Nephron progenitor cell (in vitro differentiated cells): ENCODE measurements at regions not wholly inside any gene's neighbourhood (a gene's known extent, or its start where the extent isn't known, plus 50 kb on each side); places are given as distances from the start of the nearest gene placed in this dataset.

ENCODE experiments used
- DNase-seq: peaks from one replicate; pipeline ENCODE4 v3.0.0; 2021
- H3K27ac Mint-ChIP-seq: 2 replicates; pipeline ENCODE4 v1.8.0; 2021; ENCODE audit warnings: mild to moderate bottlenecking, moderate library complexity, mixed read lengths
- H3K27me3 Mint-ChIP-seq: 2 replicates; pipeline ENCODE4 v1.8.0; 2021; ENCODE audit warnings: mild to moderate bottlenecking, low read depth, mixed read lengths; ENCODE audit not compliant: poor library complexity
- H3K36me3 Mint-ChIP-seq: 2 replicates; pipeline ENCODE4 v1.8.0; 2021; ENCODE audit warnings: low read depth, mixed read lengths
- H3K4me1 Mint-ChIP-seq: 2 replicates; pipeline ENCODE4 v1.8.0; 2021; ENCODE audit warnings: mixed read lengths
- H3K4me3 Mint-ChIP-seq: 2 replicates; pipeline ENCODE4 v1.8.0; 2021; ENCODE audit warnings: mild to moderate bottlenecking, moderate library complexity, mixed read lengths
- H3K9me3 Mint-ChIP-seq: 2 replicates; pipeline ENCODE4 v1.8.0; 2021; ENCODE audit warnings: mild to moderate bottlenecking, moderate library complexity, mixed read lengths
- TF ChIP-seq, protein P1 (sequence below): fragments of 200-600 bp; sonication (generic); IDR thresholded peaks from 2 replicates; pipeline ENCODE4 v1.5.0; 2021; ENCODE audit warnings: antibody characterized with exemption

DNA sequence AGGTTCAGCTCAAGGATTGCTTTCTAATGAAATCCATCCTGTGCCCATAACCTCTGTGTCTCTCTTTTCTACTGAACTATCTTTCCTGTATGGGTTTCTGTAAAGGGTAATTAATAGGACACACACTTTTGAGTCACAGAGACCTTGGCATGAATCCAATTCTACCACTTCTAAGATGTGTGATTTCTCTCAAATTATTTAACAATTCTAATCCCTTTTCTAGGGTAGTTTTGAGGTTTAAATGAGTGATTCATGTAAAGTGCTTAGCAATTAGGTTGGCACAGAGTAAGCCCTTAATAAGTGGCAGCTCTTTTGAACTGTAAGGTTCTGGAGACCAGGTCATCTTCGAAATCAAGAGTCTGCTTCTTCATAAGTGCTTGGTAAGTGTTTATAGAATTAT lies 202.7 kb downstream of the RASSF9 start:
- no peaks in the 10 kb centered on the region for H3K36me3 Mint-ChIP-seq
- TF ChIP-seq, protein P1, sequence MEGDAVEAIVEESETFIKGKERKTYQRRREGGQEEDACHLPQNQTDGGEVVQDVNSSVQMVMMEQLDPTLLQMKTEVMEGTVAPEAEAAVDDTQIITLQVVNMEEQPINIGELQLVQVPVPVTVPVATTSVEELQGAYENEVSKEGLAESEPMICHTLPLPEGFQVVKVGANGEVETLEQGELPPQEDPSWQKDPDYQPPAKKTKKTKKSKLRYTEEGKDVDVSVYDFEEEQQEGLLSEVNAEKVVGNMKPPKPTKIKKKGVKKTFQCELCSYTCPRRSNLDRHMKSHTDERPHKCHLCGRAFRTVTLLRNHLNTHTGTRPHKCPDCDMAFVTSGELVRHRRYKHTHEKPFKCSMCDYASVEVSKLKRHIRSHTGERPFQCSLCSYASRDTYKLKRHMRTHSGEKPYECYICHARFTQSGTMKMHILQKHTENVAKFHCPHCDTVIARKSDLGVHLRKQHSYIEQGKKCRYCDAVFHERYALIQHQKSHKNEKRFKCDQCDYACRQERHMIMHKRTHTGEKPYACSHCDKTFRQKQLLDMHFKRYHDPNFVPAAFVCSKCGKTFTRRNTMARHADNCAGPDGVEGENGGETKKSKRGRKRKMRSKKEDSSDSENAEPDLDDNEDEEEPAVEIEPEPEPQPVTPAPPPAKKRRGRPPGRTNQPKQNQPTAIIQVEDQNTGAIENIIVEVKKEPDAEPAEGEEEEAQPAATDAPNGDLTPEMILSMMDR = no peak
- H3K27me3 Mint-ChIP-seq = no peaks in the 10 kb centered on the region
- H3K4me1 Mint-ChIP-seq = no peaks in the 10 kb centered on the region
- peak overlapping the region; percentile 3 for H3K27ac Mint-ChIP-seq
- no peak overlapping the region for H3K4me3 Mint-ChIP-seq
- DNase-seq = no peak
- no peaks in the 10 kb centered on the region for H3K9me3 Mint-ChIP-seq

GRCh38 chr12:85639834-85640233 lies 196.4 kb downstream of the RASSF9 start:
- H3K4me1 Mint-ChIP-seq = no peaks in the 10 kb centered on the region
- H3K27me3 Mint-ChIP-seq = no peaks in the 10 kb centered on the region
- no peak overlapping the region for H3K4me3 Mint-ChIP-seq
- H3K36me3 Mint-ChIP-seq = no peaks in the 10 kb centered on the region
- TF ChIP-seq, protein P1 = no peak
- H3K27ac Mint-ChIP-seq = no peak overlapping the region
- DNase-seq = no peak
- no peaks in the 10 kb centered on the region for H3K9me3 Mint-ChIP-seq

DNA sequence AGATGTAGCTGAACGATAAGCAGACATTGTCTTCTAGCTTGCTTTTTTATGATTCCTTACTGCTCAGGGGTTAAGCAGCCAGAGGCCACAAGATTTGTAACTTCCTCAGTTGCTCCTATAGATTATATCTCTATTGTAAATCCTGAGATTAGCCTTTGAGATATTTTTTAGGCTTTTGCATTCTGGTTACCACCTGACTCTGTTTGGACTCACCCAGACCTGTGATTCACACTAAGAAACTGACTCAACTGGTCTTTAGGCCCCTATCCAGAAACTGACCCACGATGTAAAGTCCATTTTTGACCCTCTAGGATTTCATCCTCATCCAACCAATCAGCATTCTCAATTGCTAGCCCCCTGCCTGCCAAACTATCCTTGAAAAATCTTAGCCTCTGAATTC lies 194.4 kb downstream of the RASSF9 start:
- no peak overlapping the region for H3K4me3 Mint-ChIP-seq
- TF ChIP-seq, protein P1 = no peak
- DNase-seq = no peak
- no peaks in the 10 kb centered on the region for H3K9me3 Mint-ChIP-seq
- H3K27ac Mint-ChIP-seq = no peak overlapping the region
- H3K27me3 Mint-ChIP-seq = no peaks in the 10 kb centered on the region
- no peaks in the 10 kb centered on the region for H3K4me1 Mint-ChIP-seq
- no peaks in the 10 kb centered on the region for H3K36me3 Mint-ChIP-seq

GRCh38 chr12:85642288-85642687 lies 193.9 kb downstream of the RASSF9 start:
- no peaks in the 10 kb centered on the region for H3K36me3 Mint-ChIP-seq

GRCh38 chr12:85642808-85643207 lies 193.4 kb downstream of the RASSF9 start:
- TF ChIP-seq, protein P1 = peak; percentile 19
- H3K36me3 Mint-ChIP-seq = no peaks in the 10 kb centered on the region
- H3K9me3 Mint-ChIP-seq = no peaks in the 10 kb centered on the region
- no peak overlapping the region for H3K27ac Mint-ChIP-seq
- H3K4me3 Mint-ChIP-seq = no peak overlapping the region
- DNase-seq = no peak
- no peaks in the 10 kb centered on the region for H3K27me3 Mint-ChIP-seq
- no peaks in the 10 kb centered on the region for H3K4me1 Mint-ChIP-seq

More at GRCh38 chr12:85642288-85642687, 193.9 kb downstream of the RASSF9 start:
- Mint-ChIP-seq H3K27me3 (no peaks in the 10 kb centered on the region), H3K27ac (no peak overlapping the region), H3K4me3 (no peak overlapping the region), H3K9me3 (no peaks in the 10 kb centered on the region), H3K4me1 (no peaks in the 10 kb centered on the region)
- no peak for DNase-seq
- TF ChIP-seq, protein P1 = no peak

DNA sequence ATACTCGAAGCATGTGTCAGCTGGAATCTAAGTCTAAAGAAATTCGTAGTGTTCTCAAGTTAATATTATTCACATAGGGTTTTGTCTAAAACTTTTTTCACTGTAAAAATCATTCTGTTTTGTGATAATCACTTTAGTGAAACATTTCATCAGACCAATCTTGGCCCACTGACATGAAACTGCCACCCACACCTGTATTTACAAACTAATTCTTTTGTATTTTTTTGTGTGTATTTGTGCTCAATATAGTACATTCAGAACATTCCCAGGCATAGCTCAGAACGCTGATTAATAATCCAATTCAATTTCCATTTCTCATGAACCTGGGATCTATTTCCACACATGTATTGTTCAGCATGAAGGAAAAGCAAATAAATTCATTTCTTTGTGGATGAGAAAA lies 191.7 kb downstream of the RASSF9 start:
- Mint-ChIP-seq H3K27me3 (no peaks in the 10 kb centered on the region), H3K9me3 (no peaks in the 10 kb centered on the region), H3K4me3 (no peak overlapping the region), H3K27ac (no peak overlapping the region), H3K36me3 (no peaks in the 10 kb centered on the region), H3K4me1 (no peaks in the 10 kb centered on the region)
- no peak for DNase-seq
- TF ChIP-seq, protein P1 = no peak
